Muscle of leg (tissue), 3 donors: ENCODE measurements at regions not wholly inside any gene's neighbourhood (a gene's known extent, or its start where the extent isn't known, plus 50 kb on each side); places are given as distances from the start of the nearest gene placed in this dataset.
A peak's percentile ranks its signal among the peaks of the same experiment; 100 is the strongest.

Experiments used
- DNase-seq: peaks from one replicate; pipeline ENCODE4 v3.0.0; 2013
- H3K27ac ChIP-seq: one replicate; pipeline ENCODE4 v1.5.1; 2013; ENCODE audit warnings: mild to moderate bottlenecking, low read length, control low read depth
- H3K27me3 ChIP-seq: one replicate; pipeline ENCODE4 v1.6.1; 2013; ENCODE audit warnings: low read length; ENCODE audit not compliant: control insufficient read depth, insufficient read depth
- H3K36me3 ChIP-seq: one replicate; pipeline ENCODE4 v1.6.1; 2013; ENCODE audit warnings: low read length; ENCODE audit not compliant: control insufficient read depth, insufficient read depth
- H3K4me1 ChIP-seq: one replicate; pipeline ENCODE4 v1.6.1; 2013; ENCODE audit warnings: low read length; ENCODE audit not compliant: control insufficient read depth, insufficient read depth
- H3K4me3 ChIP-seq: one replicate; pipeline ENCODE4 v1.5.1; 2013; ENCODE audit warnings: low read length, control low read depth
- H3K9me3 ChIP-seq: replicated peaks from 2 replicates; pipeline ENCODE4 v1.6.1; 2013; ENCODE audit warnings: low read depth, low read length; ENCODE audit not compliant: control insufficient read depth
- WGBS: methylation state at CpG from one replicate; pipeline ENCODE4 v1.1.5; 2013; ENCODE audit warnings: missing lambda C conversion rate; ENCODE audit not compliant: insufficient coverage; 5-methylcytosine and 5-hydroxymethylcytosine counted together

DNA sequence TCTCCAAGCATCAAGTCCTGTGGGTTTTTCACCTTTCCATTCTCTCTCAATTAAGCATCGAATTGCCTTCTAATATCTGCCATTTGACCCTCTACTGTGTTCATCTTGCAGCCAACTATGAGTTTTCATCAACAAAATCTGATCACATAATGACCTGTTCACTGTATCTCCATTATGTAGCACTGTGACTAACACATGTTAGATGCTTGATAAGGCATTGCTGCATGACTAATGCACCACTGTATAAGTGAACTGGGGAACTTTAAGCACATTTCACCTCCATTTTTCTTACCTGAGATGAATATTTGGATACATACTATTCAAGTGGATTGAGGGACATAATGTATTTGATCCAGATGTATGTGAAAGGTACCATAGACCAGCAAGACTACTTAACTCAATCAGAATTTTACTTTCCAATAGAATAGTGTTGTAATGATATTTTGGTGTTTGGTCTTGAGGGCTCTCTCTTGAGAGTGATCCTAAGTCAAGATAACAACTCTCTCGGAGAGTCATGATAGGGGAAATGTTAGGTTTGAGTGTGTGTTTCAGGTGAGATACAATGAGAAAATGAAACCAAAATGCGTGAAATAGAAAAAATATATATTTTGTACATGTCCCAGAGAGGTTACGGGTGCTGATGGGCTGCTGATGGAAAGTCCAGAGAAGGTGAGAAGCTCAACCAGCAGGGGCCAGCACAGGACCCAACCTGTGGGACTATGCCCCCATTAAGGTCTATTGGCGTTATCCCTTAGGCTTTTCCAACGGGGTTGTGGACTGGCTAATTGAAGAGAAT, 60.2 kb upstream of the HS3ST1 start:
- 76% methylated on average over 5 of the region's 6 CpGs for WGBS
- DNase-seq, result no peak
- Histone ChIP-seq H3K4me1 (no peaks in the 10 kb centered on the region), H3K36me3 (no peaks in the 10 kb centered on the region), H3K9me3 (peaks cover 4% of the 10 kb centered on the region), H3K27me3 (no peaks in the 10 kb centered on the region), H3K4me3 (no peak overlapping the region), H3K27ac (no peak overlapping the region)

DNA sequence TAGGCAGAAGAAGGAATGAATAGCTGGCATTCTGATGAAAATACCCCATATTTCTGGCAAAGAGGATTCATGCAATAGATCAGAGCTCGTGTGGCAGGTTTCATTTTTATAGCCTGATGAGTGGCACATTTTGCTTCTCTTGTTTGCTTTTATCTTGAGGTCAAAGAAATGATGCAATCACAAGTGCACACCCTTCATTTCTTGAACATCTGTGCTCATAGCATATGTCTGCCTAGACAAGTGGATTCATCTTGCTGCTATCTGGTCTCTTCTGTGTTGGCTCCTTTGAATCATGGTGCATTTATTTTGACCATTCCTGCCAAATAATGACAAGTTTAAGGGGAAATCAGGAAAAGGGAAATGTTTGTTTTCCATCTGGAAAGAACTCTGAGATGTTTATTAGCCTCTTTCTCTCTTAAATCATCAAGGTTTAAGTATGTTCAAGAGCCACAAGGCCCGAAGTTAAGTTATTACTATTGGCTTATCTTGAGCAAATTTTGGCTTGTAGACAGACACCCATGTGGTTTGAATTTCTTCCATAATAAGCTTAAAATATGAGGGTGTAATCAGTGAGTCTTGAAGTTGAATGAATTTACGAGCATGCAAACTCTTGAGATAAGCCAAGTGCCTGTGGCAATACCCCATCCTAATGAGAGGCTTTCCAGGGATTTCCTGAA, 59.3 kb upstream of the HS3ST1 start:
- DNase-seq, result peak; percentile 26
- Histone ChIP-seq H3K4me1 (no peaks in the 10 kb centered on the region), H3K9me3 (peaks cover 2% of the 10 kb centered on the region), H3K27ac (no peak overlapping the region), H3K4me3 (no peak overlapping the region), H3K36me3 (no peaks in the 10 kb centered on the region), H3K27me3 (no peaks in the 10 kb centered on the region)
- no CpG with 5 or more reads among the region's 3 CpGs for WGBS

DNA sequence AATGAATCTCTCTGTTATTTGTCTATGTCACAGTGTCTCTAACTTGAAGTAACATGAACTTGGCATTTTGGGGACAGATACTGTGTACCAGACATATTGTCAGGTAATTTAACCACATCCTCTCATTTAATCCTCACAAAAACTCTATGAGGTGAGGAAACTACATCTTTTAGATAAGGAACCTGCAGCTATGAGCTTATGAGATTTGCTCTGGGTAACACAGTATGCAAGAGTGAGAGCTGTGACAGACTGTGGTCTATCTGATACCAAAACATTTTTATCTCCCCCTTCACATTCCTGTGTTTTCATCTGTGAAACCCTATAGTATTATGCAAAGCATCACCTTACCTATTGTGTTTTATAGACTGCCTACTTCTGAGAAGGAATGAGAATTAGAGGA, 58.4 kb upstream of the HS3ST1 start:
- no peak for DNase-seq
- H3K27me3 ChIP-seq, result no peaks in the 10 kb centered on the region
- no peaks in the 10 kb centered on the region for H3K36me3 ChIP-seq
- no peak overlapping the region for H3K4me3 ChIP-seq
- H3K9me3 ChIP-seq, result peaks cover 5% of the 10 kb centered on the region
- no peaks in the 10 kb centered on the region for H3K4me1 ChIP-seq
- H3K27ac ChIP-seq, result no peak overlapping the region

DNA sequence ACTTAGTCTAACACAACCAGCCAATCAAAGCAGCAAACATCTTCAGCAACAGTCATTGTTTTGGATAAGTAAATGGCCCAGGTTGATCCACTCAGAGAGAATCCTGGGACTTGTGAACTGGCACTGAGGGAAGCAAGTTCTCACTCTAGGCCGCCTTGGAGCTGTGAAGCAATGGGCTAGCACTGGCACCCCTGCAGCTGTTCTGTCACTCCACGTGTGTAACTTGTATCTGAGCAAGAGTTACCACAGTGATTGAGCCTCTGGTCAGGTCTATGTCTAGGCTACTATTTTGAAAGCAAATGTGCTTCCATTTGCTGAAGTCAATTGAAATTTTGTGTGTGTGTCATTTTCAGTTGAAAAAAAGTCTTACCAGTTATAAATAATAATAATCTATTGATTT, 57.2 kb upstream of the HS3ST1 start:
- WGBS, result 90% methylated on average over 2 of the region's 2 CpGs
- no peak for DNase-seq
- H3K4me1 ChIP-seq, result no peaks in the 10 kb centered on the region
- no peak overlapping the region for H3K27ac ChIP-seq
- H3K36me3 ChIP-seq, result no peaks in the 10 kb centered on the region
- peaks cover 5% of the 10 kb centered on the region for H3K9me3 ChIP-seq
- no peak overlapping the region for H3K4me3 ChIP-seq
- no peaks in the 10 kb centered on the region for H3K27me3 ChIP-seq

DNA sequence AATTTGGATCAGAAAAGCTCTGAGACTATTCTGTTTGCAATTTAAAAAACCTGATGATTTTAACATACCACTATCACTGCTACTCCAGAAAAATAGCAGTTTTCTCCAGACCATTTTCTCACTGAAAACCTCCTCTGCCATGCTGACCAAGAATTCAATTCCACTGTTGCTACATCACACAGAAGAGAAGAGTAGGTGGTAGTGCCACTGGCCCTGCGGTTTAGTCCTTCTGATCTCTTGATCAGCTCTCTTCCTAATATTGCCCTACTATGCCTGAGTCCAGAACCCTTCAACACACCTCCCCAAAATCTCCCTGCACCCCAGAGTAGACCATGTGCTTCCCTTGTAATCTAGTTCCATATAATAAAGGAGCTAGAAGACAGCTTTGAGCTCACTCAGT, 55.8 kb upstream of the HS3ST1 start:
- no peak for DNase-seq

DNA sequence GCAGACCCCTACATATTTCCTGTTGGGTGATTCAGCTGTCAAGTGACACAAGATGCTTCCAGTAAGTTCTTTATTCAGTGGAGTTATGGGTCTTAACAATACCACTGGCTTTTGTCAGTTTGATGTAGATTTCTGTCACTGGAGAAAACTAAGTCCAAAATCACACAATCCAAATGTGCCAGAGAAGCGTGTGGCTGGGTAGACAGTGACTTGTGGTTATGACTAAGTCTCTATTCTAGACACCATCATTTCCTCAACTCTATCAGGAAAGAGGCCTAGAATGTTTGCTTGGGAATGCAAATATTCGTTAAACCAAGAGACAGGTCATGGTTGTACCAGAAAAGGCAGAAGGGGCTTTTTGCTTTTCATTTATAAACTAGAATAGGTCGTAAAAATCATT, 54.4 kb upstream of the HS3ST1 start:
- no CpG with 5 or more reads among the region's 3 CpGs for WGBS
- Histone ChIP-seq H3K27ac (no peak overlapping the region), H3K36me3 (no peaks in the 10 kb centered on the region)

More for the DNA sequence above, 55.8 kb upstream of the HS3ST1 start:
- WGBS, result no CpG with 5 or more reads among the region's 1 CpG
- peaks cover 8% of the 10 kb centered on the region for H3K9me3 ChIP-seq
- no peaks in the 10 kb centered on the region for H3K27me3 ChIP-seq
- H3K4me3 ChIP-seq, result no peak overlapping the region
- no peaks in the 10 kb centered on the region for H3K36me3 ChIP-seq
- no peaks in the 10 kb centered on the region for H3K4me1 ChIP-seq
- H3K27ac ChIP-seq, result no peak overlapping the region

DNA sequence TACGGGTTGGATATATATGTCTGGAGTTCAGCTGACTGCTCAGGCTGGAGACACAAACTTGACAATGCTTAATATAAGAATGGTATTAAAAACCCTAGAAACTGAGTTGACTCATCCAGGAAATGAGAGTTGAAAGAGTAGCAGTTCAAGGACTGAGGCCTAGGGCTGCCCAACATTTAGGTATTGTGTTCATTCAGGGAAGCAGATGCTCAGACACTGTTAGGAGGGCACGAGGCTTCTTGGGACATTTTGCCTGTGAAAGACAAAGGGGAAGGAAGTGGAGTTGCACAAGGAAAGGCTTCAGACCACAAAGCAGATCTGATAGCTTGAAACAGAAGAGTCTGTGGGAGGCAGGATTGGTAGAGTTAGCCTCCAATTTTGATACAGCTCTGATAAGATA, 52.0 kb upstream of the HS3ST1 start:
- no peak overlapping the region for H3K27ac ChIP-seq
- H3K4me3 ChIP-seq, result no peak overlapping the region
- 38% methylated on average over 1 of the region's 2 CpGs for WGBS
- DNase-seq, result peak; percentile 78
- no peaks in the 10 kb centered on the region for H3K27me3 ChIP-seq
- peaks cover 11% of the 10 kb centered on the region for H3K9me3 ChIP-seq
- H3K36me3 ChIP-seq, result no peaks in the 10 kb centered on the region
- H3K4me1 ChIP-seq, result no peaks in the 10 kb centered on the region

More for the DNA sequence above, 54.4 kb upstream of the HS3ST1 start:
- peaks cover 11% of the 10 kb centered on the region for H3K9me3 ChIP-seq
- no peak overlapping the region for H3K4me3 ChIP-seq
- no peaks in the 10 kb centered on the region for H3K27me3 ChIP-seq
- no peak for DNase-seq
- no peaks in the 10 kb centered on the region for H3K4me1 ChIP-seq
